ENCODE measurements at regions not wholly inside any gene's neighbourhood (a gene's known extent, or its start where the extent isn't known, plus 50 kb on each side); places are given as distances from the start of the nearest gene placed in this dataset.
"Not testable (repeated sequence)": the region's sequence is repeated elsewhere in the genome, so short reads cannot be mapped to it uniquely, and the experiment has no call there.

DNA sequence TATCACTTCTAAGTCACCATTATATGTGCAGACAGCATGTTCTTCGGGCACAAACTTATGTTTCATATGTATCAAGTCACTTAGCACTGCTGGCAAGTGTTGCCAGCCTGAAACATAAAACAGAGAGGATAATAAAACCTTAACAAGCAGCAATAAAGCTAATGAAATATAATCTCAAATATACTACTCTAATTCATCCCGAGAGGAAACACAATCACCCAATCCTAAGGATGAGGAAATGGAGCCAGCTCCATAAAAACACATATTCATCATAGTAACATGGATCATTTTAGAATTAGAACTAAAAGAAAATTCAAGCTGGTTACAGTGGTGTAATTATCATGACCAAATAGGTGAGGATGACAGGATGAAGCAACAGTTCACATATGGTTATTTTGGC, 1072.7 kb downstream of the EPHA3 start:
- Mint-ChIP-seq H3K4me3 (no peak overlapping the region), H3K27me3 (no peaks in the 10 kb centered on the region), H3K27ac (no peak overlapping the region), H3K4me1 (no peaks in the 10 kb centered on the region), H3K9me3 (peaks cover 9% of the 10 kb centered on the region), H3K36me3 (no peaks in the 10 kb centered on the region)

DNA sequence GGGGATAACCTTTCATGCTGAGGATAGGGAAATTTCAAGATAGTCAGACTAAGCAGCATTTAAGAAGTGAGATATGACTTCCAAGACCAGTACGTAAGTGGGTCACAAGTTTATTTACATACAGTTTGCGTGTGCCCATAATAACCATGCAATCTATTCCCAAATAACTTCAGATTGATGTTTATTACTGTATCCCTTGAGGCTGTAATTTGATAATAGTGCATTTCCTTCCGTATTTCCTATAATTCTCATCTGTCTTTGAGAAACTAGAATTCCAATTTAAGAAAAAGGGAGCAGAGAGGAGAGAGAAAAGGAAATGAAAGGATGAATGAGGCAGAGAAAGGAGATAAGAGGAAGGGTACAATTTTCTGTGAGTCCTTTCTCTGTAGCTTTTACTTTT, 1073.1 kb downstream of the EPHA3 start:
- Mint-ChIP-seq H3K9me3 (peaks cover 9% of the 10 kb centered on the region), H3K27me3 (no peaks in the 10 kb centered on the region), H3K4me1 (no peaks in the 10 kb centered on the region), H3K4me3 (no peak overlapping the region), H3K27ac (no peak overlapping the region), H3K36me3 (no peaks in the 10 kb centered on the region)

DNA sequence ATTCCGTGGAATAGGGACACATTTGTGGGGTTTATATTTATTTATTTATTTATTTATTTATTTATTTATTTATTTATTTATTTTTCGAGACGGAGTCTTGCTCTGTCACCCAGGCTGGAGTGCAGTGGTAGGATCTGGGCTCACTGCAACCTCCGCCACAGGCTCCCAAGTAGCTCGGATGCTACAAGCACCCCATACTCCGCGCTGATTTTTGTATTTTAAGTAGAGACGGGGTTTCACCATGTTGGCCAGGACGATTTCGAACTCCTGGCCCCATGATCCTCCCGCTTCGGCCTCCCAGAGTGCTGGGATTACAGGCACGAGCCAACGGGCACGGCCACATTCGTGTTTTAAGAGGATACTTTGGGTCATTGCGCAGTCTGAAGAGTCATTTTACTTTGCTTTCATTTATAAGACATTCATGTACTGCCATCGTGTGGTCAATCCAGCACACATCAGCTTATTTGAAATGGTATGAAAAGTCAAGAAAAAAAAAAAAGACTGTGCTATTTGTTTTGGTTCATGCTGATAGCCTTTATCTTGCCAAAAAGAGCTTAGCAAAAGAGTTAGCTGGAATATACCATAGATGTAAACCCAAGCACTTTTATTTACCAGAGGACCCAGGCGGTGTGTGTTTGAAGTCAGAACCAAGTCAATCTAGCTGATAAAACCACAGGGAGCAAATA, 1075.0 kb downstream of the EPHA3 start:
- not testable (repeated sequence) for H3K4me3 Mint-ChIP-seq, H3K27ac Mint-ChIP-seq, H3K27me3 Mint-ChIP-seq, H3K36me3 Mint-ChIP-seq, H3K4me1 Mint-ChIP-seq, H3K9me3 Mint-ChIP-seq

DNA sequence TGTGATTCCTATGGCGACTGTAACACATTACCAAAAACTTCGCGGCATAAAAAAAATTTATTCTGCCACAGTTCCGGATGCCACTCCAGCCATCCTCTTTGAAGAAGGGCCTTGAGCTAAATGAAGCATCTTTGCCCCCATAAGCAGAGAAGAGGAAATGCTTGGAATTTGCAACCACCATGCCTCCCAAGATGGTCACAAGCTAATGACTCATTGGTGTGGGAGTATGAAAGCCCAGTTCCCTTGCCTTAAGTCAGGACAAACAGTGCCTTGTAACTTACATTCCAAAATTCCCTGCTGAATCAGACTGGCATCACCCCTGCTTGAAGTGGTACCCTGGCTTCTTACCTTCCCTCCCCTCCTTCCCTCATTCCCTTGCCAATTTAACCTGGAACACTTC, 1077.4 kb downstream of the EPHA3 start:
- no peak overlapping the region for H3K4me3 Mint-ChIP-seq
- H3K4me1 Mint-ChIP-seq, result no peaks in the 10 kb centered on the region
- no peaks in the 10 kb centered on the region for H3K9me3 Mint-ChIP-seq
- H3K27ac Mint-ChIP-seq, result no peak overlapping the region
- H3K27me3 Mint-ChIP-seq, result no peaks in the 10 kb centered on the region
- H3K36me3 Mint-ChIP-seq, result no peaks in the 10 kb centered on the region

DNA sequence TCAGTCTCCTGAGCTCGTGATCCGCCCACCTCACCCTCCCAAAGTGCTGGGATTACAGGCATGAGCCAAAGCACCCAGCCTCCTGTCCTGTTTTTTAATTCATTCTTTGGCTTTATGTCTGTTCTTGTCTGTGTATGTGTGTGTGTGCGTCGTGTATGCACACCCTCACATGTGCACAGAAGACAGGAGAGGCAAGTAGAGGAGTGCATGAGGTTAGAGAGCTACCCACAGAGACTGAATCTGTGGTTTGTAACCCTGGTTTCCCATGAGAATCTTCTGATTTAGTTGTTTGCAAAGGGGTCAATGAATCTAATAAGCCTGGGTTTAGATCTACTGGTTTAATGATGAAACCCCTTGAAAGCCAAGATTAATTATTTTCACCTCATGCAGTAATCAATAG, 1090.0 kb downstream of the EPHA3 start:
- H3K36me3 Mint-ChIP-seq, result not testable (repeated sequence)

DNA sequence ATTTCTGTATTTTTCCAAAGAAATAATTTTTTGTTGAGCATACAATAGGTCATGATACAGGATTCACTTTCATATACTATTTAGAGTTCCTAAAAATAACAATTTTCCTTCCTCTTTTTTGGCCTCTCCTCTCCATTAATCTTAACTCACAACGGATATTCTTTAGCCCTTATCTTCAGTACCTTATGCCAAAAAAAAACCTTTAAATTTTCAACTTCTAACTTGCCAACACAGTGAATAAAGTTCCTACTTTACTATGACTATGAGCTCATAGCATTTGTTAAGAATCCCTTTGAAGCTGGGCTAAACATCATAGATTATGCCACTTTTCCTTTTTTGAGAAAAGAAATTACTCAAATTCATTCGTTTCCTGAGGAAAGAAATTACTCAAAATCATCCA, 1095.5 kb downstream of the EPHA3 start:
- H3K36me3 Mint-ChIP-seq, H3K4me1 Mint-ChIP-seq, H3K4me3 Mint-ChIP-seq, H3K27me3 Mint-ChIP-seq: not testable (repeated sequence)
- peak overlapping the region; percentile 24 for H3K27ac Mint-ChIP-seq
- H3K9me3 Mint-ChIP-seq, result peaks cover 16% of the 10 kb centered on the region

More for the DNA sequence above, 1090.0 kb downstream of the EPHA3 start:
- H3K27ac Mint-ChIP-seq, H3K27me3 Mint-ChIP-seq, H3K4me3 Mint-ChIP-seq, H3K4me1 Mint-ChIP-seq, H3K9me3 Mint-ChIP-seq: not testable (repeated sequence)

DNA sequence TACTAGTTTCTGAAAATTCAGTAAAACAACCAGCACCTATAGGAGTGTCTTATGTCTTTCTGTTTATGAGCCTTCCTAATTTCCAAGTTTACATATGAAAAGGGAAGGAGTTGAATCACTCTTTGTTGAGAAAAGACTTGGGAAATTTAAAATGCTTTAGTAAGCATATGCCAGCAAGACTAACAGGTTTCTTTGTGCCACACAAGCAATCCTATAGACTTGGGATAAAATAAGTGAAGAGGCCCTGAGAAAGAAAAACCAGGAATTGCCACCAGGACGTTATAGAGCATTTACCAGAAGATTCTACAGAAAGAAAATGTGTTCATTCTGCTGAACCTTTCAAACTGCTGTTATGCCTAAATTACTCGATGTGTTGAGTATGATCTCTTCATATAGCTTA, 1099.1 kb downstream of the EPHA3 start:
- not testable (repeated sequence) for H3K36me3 Mint-ChIP-seq, H3K27ac Mint-ChIP-seq, H3K27me3 Mint-ChIP-seq, H3K4me3 Mint-ChIP-seq, H3K4me1 Mint-ChIP-seq
- peaks cover 24% of the 10 kb centered on the region for H3K9me3 Mint-ChIP-seq

DNA sequence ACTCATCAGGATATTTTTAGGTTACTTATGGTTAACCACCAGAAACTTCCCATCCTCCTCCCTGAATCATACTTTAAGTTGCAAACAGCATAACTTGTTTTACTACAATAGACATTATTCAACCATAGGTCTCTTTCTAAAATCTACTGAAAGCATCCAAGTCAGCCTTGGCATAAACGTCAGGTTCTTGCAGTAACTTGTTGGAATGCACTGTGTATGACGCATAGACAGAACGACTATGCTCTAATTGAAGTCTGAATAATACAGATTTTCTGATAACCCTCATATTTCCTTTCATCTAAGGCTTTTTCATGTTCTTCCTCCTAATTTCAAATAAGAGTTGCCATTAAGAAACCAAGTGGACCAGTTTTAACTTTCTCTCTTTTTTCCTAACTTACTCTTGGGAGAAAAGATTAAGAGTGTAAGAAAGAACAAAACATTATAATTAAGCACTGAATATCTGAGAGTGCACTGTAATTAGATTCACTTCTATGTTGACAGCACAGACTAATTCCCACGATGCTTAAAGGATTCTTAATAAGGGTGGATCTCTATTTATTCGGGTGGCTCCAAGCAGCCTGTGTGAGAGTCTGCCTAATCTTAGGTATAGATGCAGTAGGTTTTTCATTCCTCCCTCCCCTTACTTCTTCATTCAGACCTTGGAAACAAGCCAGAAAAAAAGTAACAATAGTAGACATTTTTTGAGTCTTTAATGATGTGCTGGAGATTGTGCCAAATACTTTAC, 1100.1 kb downstream of the EPHA3 start:
- H3K9me3 Mint-ChIP-seq, result peaks cover 29% of the 10 kb centered on the region
- not testable (repeated sequence) for H3K36me3 Mint-ChIP-seq, H3K4me3 Mint-ChIP-seq, H3K27me3 Mint-ChIP-seq, H3K4me1 Mint-ChIP-seq, H3K27ac Mint-ChIP-seq

DNA sequence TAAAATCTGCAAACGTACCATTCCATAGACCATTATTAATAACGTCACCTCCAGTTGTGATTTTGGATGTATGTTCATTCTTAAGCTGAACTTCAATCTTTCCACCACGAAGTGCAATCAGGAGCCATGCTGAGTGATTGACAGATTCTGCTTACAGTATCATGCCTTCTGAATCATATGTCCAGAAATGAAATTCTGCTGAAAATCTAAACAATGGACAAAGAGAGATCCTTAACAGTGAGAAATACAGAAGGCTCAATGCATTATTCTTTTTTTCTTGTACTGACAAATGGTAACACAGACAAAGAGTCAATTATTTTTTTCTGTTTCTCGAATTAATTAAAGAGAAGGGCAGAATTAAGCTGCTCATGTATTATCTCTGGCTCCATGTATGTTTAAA, 1114.5 kb downstream of the EPHA3 start:
- Mint-ChIP-seq H3K4me1 (no peaks in the 10 kb centered on the region), H3K9me3 (peaks cover 10% of the 10 kb centered on the region), H3K27ac (no peak overlapping the region), H3K27me3 (no peaks in the 10 kb centered on the region), H3K36me3 (no peaks in the 10 kb centered on the region), H3K4me3 (no peak overlapping the region)

DNA sequence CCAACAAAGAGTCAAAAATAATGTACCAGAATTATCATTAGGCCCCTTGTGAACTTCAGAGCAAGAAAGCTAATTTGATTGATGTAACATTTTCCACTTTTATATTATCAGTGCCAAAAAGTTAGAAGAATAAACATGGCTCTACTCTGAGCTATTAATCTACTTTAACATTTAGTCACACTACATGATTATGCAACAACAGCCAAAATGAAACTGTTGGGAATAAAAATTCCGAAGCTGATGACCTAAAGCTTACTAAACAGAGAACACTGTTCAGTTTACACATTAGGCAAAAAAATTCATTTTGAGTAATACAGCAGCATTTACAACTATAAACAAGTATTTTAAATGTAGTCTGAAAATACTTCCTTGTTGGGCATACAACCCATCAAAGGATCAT, 1134.1 kb downstream of the EPHA3 start:
- Mint-ChIP-seq H3K4me1 (no peaks in the 10 kb centered on the region), H3K4me3 (no peak overlapping the region), H3K27me3 (no peaks in the 10 kb centered on the region), H3K9me3 (no peaks in the 10 kb centered on the region), H3K27ac (no peak overlapping the region), H3K36me3 (no peaks in the 10 kb centered on the region)

DNA sequence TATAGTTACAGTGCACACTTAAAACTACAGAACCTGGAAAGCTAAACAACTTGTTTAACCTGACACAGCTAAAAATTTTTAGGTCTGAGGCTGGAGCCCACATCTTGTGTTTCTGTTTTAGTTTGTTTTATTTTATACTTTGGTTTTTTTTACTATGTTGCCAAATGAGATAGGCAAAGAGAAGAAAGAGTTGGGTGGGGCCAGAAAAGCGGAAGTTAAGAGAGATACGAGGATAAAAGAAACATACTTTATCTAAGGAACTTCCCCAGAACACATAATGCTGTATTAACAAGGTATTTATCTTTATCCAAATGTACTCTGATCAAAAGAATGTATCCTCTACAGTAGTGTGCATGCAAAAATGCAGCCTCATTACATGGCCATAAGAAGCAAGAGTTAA, 1145.7 kb downstream of the EPHA3 start:
- no peaks in the 10 kb centered on the region for H3K4me1 Mint-ChIP-seq
- no peak overlapping the region for H3K27ac Mint-ChIP-seq
- peaks cover 4% of the 10 kb centered on the region for H3K9me3 Mint-ChIP-seq
- H3K27me3 Mint-ChIP-seq, result no peaks in the 10 kb centered on the region
- no peaks in the 10 kb centered on the region for H3K36me3 Mint-ChIP-seq
- no peak overlapping the region for H3K4me3 Mint-ChIP-seq

DNA sequence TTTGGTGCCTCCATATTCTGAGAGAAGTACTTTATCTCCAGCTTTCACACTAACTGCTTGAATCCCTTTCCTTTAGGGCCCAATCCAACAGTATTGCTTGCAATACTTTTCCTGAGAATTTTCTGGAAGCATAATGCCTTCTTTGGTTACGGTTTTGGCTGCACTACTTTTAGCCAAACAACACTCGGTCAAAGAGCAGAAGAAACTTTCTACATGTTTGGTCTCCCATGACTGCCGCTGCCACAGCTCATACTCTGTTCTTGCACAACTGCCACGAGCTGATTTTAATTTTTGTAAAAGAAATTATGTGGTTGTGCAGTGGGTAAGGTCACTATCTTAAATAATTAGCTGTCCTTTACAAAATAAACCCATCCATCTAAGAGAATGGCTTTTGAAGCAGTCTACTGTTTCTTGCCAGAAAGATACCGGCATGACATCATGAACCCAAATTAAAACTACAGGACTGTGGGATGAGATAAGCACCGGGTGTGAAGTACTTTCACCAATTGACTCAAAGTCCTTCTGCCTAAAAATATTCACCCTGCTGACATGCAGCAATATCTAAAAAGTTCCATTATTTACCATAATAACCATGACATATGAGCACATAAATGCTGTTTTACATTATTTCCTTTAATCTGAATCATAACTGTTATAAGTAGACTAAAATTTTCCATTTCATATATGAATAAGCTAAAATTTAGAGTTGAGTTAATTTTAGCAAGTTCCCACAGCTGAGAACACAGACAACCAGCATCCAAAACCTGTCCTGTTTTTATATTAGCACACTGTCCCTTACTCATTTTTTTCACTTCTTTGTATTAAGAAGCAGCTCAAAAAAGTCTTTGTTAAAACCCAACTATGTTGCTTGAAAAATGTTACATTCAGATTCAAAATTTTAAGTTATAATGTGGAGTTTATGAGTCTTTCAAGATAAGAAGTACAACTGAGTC, 1154.3 kb downstream of the EPHA3 start:
- Mint-ChIP-seq H3K9me3 (peaks cover 20% of the 10 kb centered on the region), H3K4me3 (no peak overlapping the region), H3K4me1 (no peaks in the 10 kb centered on the region), H3K27ac (no peak overlapping the region), H3K36me3 (no peaks in the 10 kb centered on the region), H3K27me3 (no peaks in the 10 kb centered on the region)
